GM10248 (cell line): ENCODE measurements at regions not wholly inside any gene's neighbourhood (a gene's known extent, or its start where the extent isn't known, plus 50 kb on each side); places are given as distances from the start of the nearest gene placed in this dataset.
"Not testable (repeated sequence)": the region's sequence is repeated elsewhere in the genome, so short reads cannot be mapped to it uniquely, and the experiment has no call there.

ENCODE experiments used
- CTCF ChIA-PET: fragments of 300-600 bp; sonication (Branson Sonifier 250); formaldehyde crosslinking; extraction: SDS; loops from one replicate; lab custom pipeline; 2021; ENCODE audit warnings: antibody characterized with exemption; lab: Yijun Ruan, JAX
- POLR2A ChIA-PET: fragments of 350-650 bp; sonication (Branson Sonifier 250); formaldehyde crosslinking; extraction: SDS; loops from one replicate; lab custom pipeline; 2020; ENCODE audit warnings: antibody characterized with exemption; lab: Yijun Ruan, JAX
- DNase-seq: peaks from one replicate; pipeline ENCODE4 v3.0.0; 2012; ENCODE audit errors: extremely low spot score
- TF ChIP-seq, protein P1 (sequence below): IDR thresholded peaks from 2 replicates; pipeline ENCODE4 v1.5.1; 2012; ENCODE audit warnings: mild to moderate bottlenecking, low read depth; ENCODE audit errors: extremely low read depth, missing control alignments, control extremely low read depth

DNA sequence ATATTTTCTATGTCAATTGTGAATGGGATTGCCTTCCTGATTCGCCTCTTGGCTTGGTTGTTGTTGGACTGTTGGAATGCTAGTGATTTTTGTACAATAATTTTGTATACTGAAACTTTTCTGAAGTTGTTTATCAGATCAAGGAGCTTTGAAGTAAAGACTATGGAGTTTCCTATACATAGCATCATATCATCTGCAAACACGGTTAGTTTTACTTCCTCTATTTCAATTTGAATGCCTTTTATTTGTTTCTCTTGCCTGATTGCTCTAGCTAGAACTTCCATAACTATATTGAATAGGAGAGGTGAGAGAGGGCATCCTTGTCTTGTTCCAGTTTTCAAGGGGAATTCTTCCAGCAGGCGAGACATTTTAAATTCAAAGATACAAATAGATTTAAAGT lies 226.5 kb downstream of the FBXO8 start:
- ChIA-PET CTCF (no interaction called here), POLR2A (no interaction called here)
- DNase-seq, result no peak
- TF ChIP-seq, protein P1, sequence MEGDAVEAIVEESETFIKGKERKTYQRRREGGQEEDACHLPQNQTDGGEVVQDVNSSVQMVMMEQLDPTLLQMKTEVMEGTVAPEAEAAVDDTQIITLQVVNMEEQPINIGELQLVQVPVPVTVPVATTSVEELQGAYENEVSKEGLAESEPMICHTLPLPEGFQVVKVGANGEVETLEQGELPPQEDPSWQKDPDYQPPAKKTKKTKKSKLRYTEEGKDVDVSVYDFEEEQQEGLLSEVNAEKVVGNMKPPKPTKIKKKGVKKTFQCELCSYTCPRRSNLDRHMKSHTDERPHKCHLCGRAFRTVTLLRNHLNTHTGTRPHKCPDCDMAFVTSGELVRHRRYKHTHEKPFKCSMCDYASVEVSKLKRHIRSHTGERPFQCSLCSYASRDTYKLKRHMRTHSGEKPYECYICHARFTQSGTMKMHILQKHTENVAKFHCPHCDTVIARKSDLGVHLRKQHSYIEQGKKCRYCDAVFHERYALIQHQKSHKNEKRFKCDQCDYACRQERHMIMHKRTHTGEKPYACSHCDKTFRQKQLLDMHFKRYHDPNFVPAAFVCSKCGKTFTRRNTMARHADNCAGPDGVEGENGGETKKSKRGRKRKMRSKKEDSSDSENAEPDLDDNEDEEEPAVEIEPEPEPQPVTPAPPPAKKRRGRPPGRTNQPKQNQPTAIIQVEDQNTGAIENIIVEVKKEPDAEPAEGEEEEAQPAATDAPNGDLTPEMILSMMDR, result no peak

DNA sequence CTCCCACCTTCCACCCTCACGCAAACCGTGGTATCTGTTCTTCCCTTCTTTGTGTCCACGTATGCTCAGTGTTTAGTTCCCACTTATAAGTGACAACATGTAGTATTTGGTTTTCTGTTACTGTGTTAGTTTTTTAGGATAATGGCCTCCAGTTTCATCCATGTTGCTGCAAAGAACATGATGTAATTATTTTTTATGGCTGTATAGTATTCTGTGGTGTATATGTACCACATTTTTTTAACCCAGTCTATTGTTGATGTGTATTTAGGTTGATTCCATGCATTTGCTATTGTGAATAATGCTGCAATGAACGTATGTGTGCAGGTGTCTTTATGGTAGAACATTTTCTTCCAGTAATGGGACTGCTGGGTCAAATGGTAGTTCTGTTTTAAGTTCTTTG lies 228.1 kb downstream of the FBXO8 start:
- TF ChIP-seq, protein P1, result no peak
- DNase-seq, result no peak
- CTCF ChIA-PET, result no interaction called here
- POLR2A ChIA-PET, result no interaction called here

DNA sequence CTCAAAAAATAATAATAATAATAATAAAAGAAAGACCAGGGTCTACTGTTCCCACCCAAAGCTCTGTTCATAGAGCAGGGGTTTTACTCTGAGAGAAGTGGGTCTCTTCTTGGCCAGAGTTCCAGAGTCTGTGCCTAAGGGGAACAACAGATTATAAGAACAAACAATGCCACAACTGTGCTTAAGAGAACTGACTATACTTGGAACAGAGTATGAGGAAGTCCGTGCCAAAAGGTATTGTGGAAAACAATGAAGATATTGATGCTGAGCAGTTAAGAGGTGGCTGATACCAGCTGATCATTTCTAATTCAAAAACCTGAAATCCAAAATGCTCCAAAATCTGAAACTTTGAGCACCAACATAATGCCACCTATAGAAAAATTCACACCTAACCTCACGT lies 229.6 kb downstream of the FBXO8 start:
- ChIA-PET CTCF (interaction anchor here (1.5 kb wide), 1 partner anchor 39 kb away, joined by 3 read pairs; no protein-coding TSS in a partner anchor), POLR2A (no interaction called here)
- no peak for DNase-seq
- TF ChIP-seq, protein P1, result no peak

DNA sequence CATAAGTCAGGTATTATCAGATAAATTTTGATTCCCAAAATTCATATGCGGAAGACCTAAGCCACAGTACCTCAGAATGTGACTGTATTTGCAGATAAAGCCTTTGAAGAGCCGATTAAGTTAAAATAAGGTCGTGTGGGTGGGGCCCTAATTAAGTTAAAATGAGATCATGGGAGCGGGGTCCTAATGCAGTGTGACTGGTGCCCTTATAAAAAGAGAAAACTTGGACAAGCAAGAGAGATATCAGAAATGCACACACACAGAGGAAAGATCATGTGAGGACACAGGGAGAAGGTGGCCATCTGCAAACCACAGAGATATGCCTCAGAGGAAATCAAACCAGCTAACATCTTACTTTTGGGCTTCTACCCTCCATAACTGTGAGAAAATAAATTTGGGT lies 236.1 kb downstream of the FBXO8 start:
- POLR2A ChIA-PET, result no interaction called here
- CTCF ChIA-PET, result no interaction called here
- TF ChIP-seq, protein P1, result no peak
- no peak for DNase-seq

DNA sequence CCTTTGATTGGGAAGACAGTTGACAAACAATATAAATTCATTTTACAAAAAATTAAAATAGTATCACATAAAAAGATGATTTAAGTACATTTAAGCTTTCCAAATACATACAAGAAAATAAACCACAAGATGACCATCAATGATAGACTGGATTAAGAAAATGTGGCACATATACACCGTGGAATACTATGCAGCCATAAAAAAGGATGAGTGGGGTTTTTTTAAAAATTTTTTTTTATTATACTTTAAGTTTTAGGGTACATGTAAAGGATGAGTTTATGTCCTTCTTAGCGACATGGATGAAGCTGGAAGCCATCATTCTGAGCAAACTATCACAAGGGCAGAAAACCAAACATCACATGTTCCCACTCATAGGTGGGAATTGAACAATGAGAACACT lies 237.6 kb downstream of the FBXO8 start:
- POLR2A ChIA-PET, CTCF ChIA-PET, DNase-seq: not testable (repeated sequence)

DNA sequence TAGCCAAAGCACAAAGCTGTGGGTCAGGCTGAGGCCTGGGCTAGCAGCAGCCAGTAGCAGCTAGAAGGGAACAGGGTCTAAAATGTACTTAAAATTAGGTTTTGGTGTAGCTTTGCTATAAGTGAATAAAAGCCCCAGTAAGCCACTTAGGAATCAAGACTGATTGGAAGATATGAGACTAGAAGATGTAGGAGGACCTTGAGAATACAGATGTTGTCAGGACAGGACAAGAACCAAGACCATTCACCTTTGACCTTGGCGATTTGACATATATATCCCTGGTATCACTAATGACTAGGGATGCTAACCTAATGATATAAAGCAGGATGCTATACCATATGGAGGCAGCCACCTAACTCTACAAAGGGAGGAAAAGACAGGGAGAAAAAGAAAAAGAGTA lies 238.1 kb downstream of the FBXO8 start:
- CTCF ChIA-PET, result no interaction called here
- DNase-seq, result no peak
- POLR2A ChIA-PET, result no interaction called here
- TF ChIP-seq, protein P1, result no peak

DNA sequence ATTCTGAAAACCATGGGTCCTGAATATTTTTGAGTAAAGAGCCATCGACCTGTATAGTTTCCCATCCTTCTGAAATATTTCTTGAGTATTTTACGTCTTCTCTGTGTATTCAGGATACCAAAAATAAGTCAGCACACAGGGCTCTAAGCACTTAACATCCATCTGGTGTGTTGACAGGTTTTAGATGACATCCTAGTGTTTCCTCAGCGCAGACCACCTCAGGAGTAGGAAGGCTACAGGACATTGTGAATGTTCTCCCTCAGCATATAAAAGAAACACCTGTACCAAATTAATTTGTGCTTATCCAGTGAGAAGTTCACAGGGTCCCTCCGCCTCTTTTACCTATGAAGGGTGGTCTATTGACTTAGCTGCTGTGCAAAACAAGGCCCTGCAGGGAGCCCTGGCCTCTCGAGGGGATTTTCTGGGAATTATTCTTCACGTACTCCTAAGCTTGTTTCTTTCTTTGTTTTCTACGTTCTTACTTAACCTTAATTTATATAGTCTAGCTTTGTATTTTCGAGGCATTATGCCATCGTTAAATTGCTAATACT lies 241.8 kb downstream of the FBXO8 start:
- no peak for DNase-seq

More for the DNA sequence above, 241.8 kb downstream of the FBXO8 start:
- CTCF ChIA-PET, result no interaction called here
- TF ChIP-seq, protein P1, result no peak
- POLR2A ChIA-PET, result no interaction called here
